ENCODE measurements at regions not wholly inside any gene's neighbourhood (a gene's known extent, or its start where the extent isn't known, plus 50 kb on each side); places are given as distances from the start of the nearest gene placed in this dataset.

DNA sequence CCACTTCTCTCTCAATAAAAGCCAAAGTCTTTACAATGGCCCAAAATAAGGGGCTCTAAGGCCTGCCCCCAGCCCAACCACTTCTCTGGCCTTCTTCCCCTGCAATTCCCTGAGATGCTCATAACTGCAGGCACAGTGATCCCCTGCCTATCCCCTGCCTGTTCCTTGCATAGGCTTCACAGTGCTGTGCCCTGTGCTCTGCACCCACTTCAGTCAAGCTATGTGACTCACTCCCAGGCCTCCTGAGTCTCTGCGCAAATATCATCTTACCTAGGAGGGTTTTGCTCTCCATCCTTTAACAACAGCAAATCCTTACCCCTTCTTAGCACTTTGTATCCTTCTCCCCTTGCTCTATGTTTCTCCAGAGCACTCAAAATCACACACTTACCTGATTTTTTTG, 242.2 kb downstream of the MSRB3 start:
- H3K36me3 ChIP-seq (replicated peaks in 1 of 2; ENCODE audit: control insufficient read depth in 1 of 2, insufficient read depth in 2 of 2, low read length in 1 of 2): peaks cover 0 to 9% of the 10 kb centered on the region in 2 experiments
- 58% methylated on average over 1 of the region's 1 CpG for WGBS (ENCODE audit: low lambda C conversion rate)
- no peak overlapping the region for H2AFZ ChIP-seq (ENCODE audit: low read depth)
- H3K4me3 ChIP-seq (ENCODE audit: low read depth in 2 of 2, low read length in 1 of 2): no peak overlapping the region
- H4K20me1 ChIP-seq (ENCODE audit: insufficient read depth): no peaks in the 10 kb centered on the region
- ChIA-PET POLR2A (interaction anchor here (0.6 kb wide), 1 partner anchor 23 kb away, joined by 3 read pairs; no protein-coding TSS in a partner anchor), CTCF (no interaction called here)
- no peaks in the 10 kb centered on the region for H3K27me3 ChIP-seq (ENCODE audit: insufficient read depth)
- H3F3A ChIP-seq (replicated peaks; ENCODE audit: insufficient read depth): peaks cover 31% of the 10 kb centered on the region
- H3K9me2 ChIP-seq: no peaks in the 10 kb centered on the region
- peaks cover 4 to 28% of the 10 kb centered on the region in 2 experiments for H3K4me1 ChIP-seq (ENCODE audit: control insufficient read depth in 1 of 2, insufficient read depth in 2 of 2, low read depth in 1 of 2, low read length in 1 of 2)
- H3K4me2 ChIP-seq: no peak overlapping the region
- H3K9ac ChIP-seq: no peak overlapping the region
- no peak overlapping the region for H3K27ac ChIP-seq (ENCODE audit: low read depth in 2 of 2, low read length in 1 of 2)
- DNase-seq: no peak
- H3K9me3 ChIP-seq: no peaks in the 10 kb centered on the region
- no peaks in the 10 kb centered on the region for H3K79me2 ChIP-seq (ENCODE audit: insufficient read depth)
- TF ChIP-seq FOSL2 (IDR thresholded peaks at IDR 0.05; ENCODE audit: borderline replicate concordance, low read depth): no peak
- TF ChIP-seq RCOR1 (IDR thresholded peaks at IDR 0.05; ENCODE audit: low read length): no peak
- no peak for TF ChIP-seq YY1 (IDR thresholded peaks at IDR 0.05; ENCODE audit: low read depth)
- TF ChIP-seq, protein P1, sequence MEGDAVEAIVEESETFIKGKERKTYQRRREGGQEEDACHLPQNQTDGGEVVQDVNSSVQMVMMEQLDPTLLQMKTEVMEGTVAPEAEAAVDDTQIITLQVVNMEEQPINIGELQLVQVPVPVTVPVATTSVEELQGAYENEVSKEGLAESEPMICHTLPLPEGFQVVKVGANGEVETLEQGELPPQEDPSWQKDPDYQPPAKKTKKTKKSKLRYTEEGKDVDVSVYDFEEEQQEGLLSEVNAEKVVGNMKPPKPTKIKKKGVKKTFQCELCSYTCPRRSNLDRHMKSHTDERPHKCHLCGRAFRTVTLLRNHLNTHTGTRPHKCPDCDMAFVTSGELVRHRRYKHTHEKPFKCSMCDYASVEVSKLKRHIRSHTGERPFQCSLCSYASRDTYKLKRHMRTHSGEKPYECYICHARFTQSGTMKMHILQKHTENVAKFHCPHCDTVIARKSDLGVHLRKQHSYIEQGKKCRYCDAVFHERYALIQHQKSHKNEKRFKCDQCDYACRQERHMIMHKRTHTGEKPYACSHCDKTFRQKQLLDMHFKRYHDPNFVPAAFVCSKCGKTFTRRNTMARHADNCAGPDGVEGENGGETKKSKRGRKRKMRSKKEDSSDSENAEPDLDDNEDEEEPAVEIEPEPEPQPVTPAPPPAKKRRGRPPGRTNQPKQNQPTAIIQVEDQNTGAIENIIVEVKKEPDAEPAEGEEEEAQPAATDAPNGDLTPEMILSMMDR (IDR thresholded peaks at IDR 0.05): no peak
- TF ChIP-seq MXI1 (IDR thresholded peaks at IDR 0.05; ENCODE audit: low read depth, low read length): no peak
- TF ChIP-seq SMC3 (IDR thresholded peaks at IDR 0.05; ENCODE audit: low read depth, low read length): no peak
- no peak for TF ChIP-seq GATA2 (CRISPR knock-in tag; IDR thresholded peaks at IDR 0.05)
- no peak for TF ChIP-seq NRF1 (IDR thresholded peaks at IDR 0.05; ENCODE audit: low read depth, low read length)
- no peak for TF ChIP-seq RXRA (IDR thresholded peaks at IDR 0.05; ENCODE audit: borderline replicate concordance, low read depth)
- TF ChIP-seq ELF1 (IDR thresholded peaks at IDR 0.05): no peak

DNA sequence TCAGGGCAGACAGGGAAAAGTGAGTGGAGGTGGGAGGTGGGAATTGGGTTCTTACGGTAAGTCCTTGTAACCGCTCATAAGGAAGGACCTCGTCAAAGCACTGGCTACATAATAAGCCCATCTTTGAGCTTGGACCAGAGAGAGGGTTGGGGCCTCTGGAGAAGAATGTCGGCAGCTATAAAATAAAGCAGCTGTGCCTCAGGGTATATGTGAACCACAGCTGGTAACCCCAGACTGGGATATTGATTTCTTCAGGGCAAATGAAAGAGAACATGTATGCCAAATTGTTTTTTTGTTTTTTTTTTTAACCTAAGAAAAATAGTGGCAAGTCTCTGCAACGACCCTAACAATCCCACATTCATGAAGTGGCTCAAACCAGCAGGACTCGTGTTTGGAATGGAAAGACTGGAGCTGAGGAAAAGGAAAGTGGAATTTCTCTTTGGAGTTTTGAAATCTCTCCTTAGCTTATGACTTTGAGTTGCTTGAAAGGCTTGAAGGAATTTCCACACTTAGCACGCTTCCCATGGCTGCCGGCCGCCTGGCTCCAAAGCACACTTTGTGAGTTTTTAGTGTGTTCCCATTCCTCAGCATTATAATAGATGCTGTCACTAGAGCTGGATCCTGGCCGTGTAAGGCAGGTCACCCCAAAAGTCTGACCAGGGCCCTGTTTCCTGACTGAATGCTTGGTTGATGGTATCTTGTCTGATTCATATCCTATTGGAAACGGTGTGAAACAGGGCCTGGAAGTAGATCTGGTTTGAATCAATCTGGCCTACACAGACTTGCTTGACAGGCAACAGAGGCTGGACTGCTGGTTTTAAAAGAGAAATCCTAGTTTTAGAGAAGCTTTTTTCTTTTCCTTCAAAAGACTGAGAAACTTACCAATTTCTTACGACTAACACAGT, 244.7 kb downstream of the MSRB3 start:
- 41% methylated on average over 12 of the region's 12 CpGs for WGBS (ENCODE audit: low lambda C conversion rate)
- ChIA-PET CTCF (no interaction called here), POLR2A (no interaction called here)
- Histone ChIP-seq H3K36me3 (replicated peaks in 1 of 2; ENCODE audit: control insufficient read depth in 1 of 2, insufficient read depth in 2 of 2, low read length in 1 of 2) (peaks cover 0 to 8% of the 10 kb centered on the region in 2 experiments), H3K4me3 (ENCODE audit: low read depth in 2 of 2, low read length in 1 of 2) (no peak overlapping the region), H2AFZ (ENCODE audit: low read depth) (no peak overlapping the region), H3K9me3 (no peaks in the 10 kb centered on the region), H3K9me2 (no peaks in the 10 kb centered on the region), H3K79me2 (ENCODE audit: insufficient read depth) (no peaks in the 10 kb centered on the region), H3K27ac (ENCODE audit: low read depth in 2 of 2, low read length in 1 of 2) (peak overlapping the region; percentile 91; a peak in 3 of 4 replicates), H3K4me1 (ENCODE audit: control insufficient read depth in 1 of 2, insufficient read depth in 2 of 2, low read depth in 1 of 2, low read length in 1 of 2) (peaks cover 4 to 37% of the 10 kb centered on the region in 2 experiments), H3K9ac (peak overlapping the region; percentile 52; the same call in 1 of the 2 replicates), H4K20me1 (ENCODE audit: insufficient read depth) (no peaks in the 10 kb centered on the region), H3K27me3 (ENCODE audit: insufficient read depth) (no peaks in the 10 kb centered on the region), H3K4me2 (peak overlapping the region; percentile 46), H3F3A (replicated peaks; ENCODE audit: insufficient read depth) (peaks cover 46% of the 10 kb centered on the region)
- no peak for DNase-seq
- TF ChIP-seq, protein P2, sequence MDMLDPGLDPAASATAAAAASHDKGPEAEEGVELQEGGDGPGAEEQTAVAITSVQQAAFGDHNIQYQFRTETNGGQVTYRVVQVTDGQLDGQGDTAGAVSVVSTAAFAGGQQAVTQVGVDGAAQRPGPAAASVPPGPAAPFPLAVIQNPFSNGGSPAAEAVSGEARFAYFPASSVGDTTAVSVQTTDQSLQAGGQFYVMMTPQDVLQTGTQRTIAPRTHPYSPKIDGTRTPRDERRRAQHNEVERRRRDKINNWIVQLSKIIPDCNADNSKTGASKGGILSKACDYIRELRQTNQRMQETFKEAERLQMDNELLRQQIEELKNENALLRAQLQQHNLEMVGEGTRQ (IDR thresholded peaks at IDR 0.05; ENCODE audit: borderline replicate concordance, low read depth, low read length): no peak
- no peak for TF ChIP-seq NRF1 (IDR thresholded peaks at IDR 0.05; ENCODE audit: low read depth, low read length)
- TF ChIP-seq FOSL2 (IDR thresholded peaks at IDR 0.05; ENCODE audit: borderline replicate concordance, low read depth): peak; percentile 94
- TF ChIP-seq, protein P3, sequence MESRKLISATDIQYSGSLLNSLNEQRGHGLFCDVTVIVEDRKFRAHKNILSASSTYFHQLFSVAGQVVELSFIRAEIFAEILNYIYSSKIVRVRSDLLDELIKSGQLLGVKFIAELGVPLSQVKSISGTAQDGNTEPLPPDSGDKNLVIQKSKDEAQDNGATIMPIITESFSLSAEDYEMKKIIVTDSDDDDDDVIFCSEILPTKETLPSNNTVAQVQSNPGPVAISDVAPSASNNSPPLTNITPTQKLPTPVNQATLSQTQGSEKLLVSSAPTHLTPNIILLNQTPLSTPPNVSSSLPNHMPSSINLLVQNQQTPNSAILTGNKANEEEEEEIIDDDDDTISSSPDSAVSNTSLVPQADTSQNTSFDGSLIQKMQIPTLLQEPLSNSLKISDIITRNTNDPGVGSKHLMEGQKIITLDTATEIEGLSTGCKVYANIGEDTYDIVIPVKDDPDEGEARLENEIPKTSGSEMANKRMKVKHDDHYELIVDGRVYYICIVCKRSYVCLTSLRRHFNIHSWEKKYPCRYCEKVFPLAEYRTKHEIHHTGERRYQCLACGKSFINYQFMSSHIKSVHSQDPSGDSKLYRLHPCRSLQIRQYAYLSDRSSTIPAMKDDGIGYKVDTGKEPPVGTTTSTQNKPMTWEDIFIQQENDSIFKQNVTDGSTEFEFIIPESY (IDR thresholded peaks at IDR 0.05; ENCODE audit: borderline replicate concordance, low read depth): peak; percentile 67; the same call in 1 of the 2 replicates
- TF ChIP-seq, protein P4, sequence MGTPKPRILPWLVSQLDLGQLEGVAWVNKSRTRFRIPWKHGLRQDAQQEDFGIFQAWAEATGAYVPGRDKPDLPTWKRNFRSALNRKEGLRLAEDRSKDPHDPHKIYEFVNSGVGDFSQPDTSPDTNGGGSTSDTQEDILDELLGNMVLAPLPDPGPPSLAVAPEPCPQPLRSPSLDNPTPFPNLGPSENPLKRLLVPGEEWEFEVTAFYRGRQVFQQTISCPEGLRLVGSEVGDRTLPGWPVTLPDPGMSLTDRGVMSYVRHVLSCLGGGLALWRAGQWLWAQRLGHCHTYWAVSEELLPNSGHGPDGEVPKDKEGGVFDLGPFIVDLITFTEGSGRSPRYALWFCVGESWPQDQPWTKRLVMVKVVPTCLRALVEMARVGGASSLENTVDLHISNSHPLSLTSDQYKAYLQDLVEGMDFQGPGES (IDR thresholded peaks at IDR 0.05; ENCODE audit: low read depth, low read length): no peak
- 0 out of 2 replicates have a peak, but pooled peaks have one; percentile 36 for TF ChIP-seq SIN3A (IDR thresholded peaks at IDR 0.05; ENCODE audit: borderline replicate concordance, low read depth, low read length)
- TF ChIP-seq TAF1 (IDR thresholded peaks at IDR 0.05; ENCODE audit: borderline replicate concordance, low read depth, low read length): no peak
- TF ChIP-seq USF1 (IDR thresholded peaks at IDR 0.05; ENCODE audit: borderline replicate concordance, low read depth): 0 out of 2 replicates have a peak, but pooled peaks have one; percentile 16
- peak; percentile 96 for TF ChIP-seq FOXM1 (IDR thresholded peaks at IDR 0.05; ENCODE audit: low read depth)
- TF ChIP-seq SMC3 (IDR thresholded peaks at IDR 0.05; ENCODE audit: low read depth, low read length): no peak
- peak; percentile 89; the same call in 1 of the 2 replicates for TF ChIP-seq POLR2AphosphoS5 (IDR thresholded peaks at IDR 0.05; ENCODE audit: low read depth, low read length)
- TF ChIP-seq EZH2phosphoT487 (IDR thresholded peaks at IDR 0.05; ENCODE audit: borderline replicate concordance, low read depth): no peak

Measured in SK-N-SH (cell line).